ENCODE measurements at regions not wholly inside any gene's neighbourhood (a gene's known extent, or its start where the extent isn't known, plus 50 kb on each side); places are given as distances from the start of the nearest gene placed in this dataset.

- no peak for DNase-seq
These were observed 224.1 kb downstream of the IGSF11 start for GRCh38 chr3:118810499-118811035.

- no peak for DNase-seq
These were observed 223.4 kb downstream of the IGSF11 start for GRCh38 chr3:118811236-118811732.

- no peak for DNase-seq
These were observed 221.2 kb downstream of the IGSF11 start for GRCh38 chr3:118813472-118813871.

GRCh38 chr3:118817748-118818165, 216.9 kb downstream of the IGSF11 start:
- peak in 1 of 2 experiments; percentile 39 for DNase-seq

GRCh38 chr3:118818386-118818785, 216.3 kb downstream of the IGSF11 start:
- DNase-seq = no peak

GRCh38 chr3:118823626-118824025, 211.0 kb downstream of the IGSF11 start:
- no peak for DNase-seq

GRCh38 chr3:118827446-118827845, 207.2 kb downstream of the IGSF11 start:
- DNase-seq = no peak

- no peak for DNase-seq
These were observed 206.3 kb downstream of the IGSF11 start for GRCh38 chr3:118828351-118828750.

GRCh38 chr3:118833075-118833474, 201.6 kb downstream of the IGSF11 start:
- no peak for DNase-seq

GRCh38 chr3:118838871-118839270, 195.8 kb downstream of the IGSF11 start:
- no peak for DNase-seq

- no peak for DNase-seq
These were observed 192.3 kb downstream of the IGSF11 start for GRCh38 chr3:118842147-118842863.

- no peak for DNase-seq
These were observed 188.5 kb downstream of the IGSF11 start for GRCh38 chr3:118846176-118846575.

Data from activated T-cell treated with anti-CD3 and anti-CD28 coated beads, Interleukin-2, amount 50 U/mL, for 48 hours (primary cell).